ENCODE measurements at regions not wholly inside any gene's neighbourhood (a gene's known extent, or its start where the extent isn't known, plus 50 kb on each side); places are given as distances from the start of the nearest gene placed in this dataset.

DNA sequence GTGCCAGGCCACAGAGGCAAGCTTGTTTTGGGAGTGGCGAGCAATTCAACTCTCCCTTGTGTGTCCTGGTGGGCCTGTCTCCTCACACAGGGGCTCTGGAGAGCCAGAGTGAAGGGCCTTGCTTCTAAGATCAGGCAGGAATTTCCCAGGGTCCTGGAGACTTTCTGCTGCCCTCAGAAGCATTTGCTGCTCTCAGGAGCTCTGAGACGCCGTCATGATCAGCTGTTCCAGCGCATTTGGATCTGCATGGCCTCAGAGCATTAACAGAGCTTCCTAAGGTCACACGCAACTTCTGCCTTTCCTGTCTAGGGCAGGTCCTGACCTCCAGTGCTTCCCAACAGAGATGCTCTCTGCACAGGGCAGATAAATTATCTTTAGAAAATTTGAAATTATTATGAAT is 52.2 kb upstream of the C10orf90 start:
- in situ Hi-C loops (cut with MboI; ENCODE audit: low sequenced_read_pairs) = no loop called here

DNA sequence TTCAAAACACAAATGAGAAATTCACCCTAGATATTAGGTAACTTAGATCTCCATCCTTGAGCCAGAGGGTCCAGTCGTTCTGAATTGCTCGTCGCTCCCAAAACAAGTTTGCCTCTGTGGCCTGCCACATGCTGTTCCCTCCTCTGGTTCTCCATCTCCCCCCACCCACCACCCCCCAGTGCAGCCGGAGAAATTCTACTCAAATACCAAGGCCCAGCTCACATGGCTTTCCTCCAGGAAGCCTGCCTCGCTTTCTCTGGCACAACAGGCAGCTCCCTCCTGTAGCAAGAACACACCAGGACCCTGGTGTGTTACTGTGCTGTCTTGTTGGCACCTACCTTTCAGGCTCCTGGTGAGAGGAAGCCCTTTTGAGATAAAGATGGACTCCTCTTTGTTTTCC is 52.7 kb upstream of the C10orf90 start:
- in situ Hi-C loops (cut with MboI; ENCODE audit: low sequenced_read_pairs) = no loop called here

DNA sequence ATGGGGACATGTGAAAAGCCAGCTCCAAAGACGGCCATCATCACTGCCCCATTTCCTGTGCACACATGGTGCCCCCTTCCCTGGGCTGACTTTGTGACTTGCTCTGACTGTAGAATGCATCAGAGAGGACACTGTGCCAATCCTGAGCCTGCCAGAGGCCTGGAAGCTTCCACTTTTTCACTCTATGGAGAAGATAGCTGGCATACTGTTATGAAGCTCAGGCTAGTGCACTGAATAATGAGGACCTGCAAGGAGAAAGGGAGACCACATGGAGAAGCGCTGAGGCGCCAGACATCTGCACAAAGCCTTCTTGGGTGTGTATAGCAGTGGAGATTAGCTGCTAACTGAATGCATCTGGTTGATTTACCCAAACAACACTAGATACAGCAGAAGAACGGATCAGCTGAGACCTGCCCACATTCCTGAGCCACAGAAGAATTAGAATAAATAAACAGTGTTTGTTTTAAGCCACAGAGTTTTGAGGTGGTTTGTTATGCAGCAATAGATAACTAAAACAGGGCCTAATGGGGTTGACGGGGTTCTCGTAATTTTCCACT is 58.9 kb upstream of the C10orf90 start:
- in situ Hi-C loops (cut with MboI; ENCODE audit: low sequenced_read_pairs) = no loop called here

- in situ Hi-C loops (cut with MboI; ENCODE audit: low sequenced_read_pairs) = no loop called here
Measured at GRCh38 chr10:126730856-126731609, 60.5 kb upstream of the C10orf90 start.

- in situ Hi-C loops (cut with MboI; ENCODE audit: low sequenced_read_pairs) = no loop called here
Measured at GRCh38 chr10:126731610-126731990, 61.1 kb upstream of the C10orf90 start.

- in situ Hi-C loops (cut with MboI; ENCODE audit: low sequenced_read_pairs) = no loop called here
Measured at GRCh38 chr10:126732308-126732707, 61.8 kb upstream of the C10orf90 start.

GRCh38 chr10:126732868-126733267 is 62.4 kb upstream of the C10orf90 start:
- in situ Hi-C loops (cut with MboI; ENCODE audit: low sequenced_read_pairs) = no loop called here

DNA sequence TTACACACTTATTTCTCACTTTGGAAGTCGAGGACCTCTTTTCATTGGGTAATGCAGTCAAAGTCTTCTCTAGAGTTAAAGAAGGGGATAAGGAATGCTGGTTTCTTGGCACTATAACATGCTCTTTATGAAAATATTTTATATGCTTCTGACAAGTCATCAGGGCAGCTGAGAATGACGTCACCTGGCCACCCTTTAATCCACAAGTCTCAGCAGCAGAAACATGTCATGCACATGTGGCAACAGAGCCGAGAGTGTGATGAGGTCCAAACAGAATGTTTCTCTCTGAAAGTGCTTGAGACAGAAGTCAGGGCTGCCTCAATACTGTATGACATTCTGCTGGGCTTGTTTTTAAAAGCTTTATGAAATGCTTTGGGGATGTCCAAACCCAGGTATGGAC is 63.5 kb upstream of the C10orf90 start:
- in situ Hi-C loops (cut with MboI; ENCODE audit: low sequenced_read_pairs) = no loop called here

- in situ Hi-C loops (cut with MboI; ENCODE audit: low sequenced_read_pairs) = no loop called here
Measured at GRCh38 chr10:126734967-126735366, 64.5 kb upstream of the C10orf90 start.

GRCh38 chr10:126736142-126736541 is 65.6 kb upstream of the C10orf90 start:
- in situ Hi-C loops (cut with MboI; ENCODE audit: low sequenced_read_pairs) = no loop called here

- in situ Hi-C loops (cut with MboI; ENCODE audit: low sequenced_read_pairs) = no loop called here
Measured at GRCh38 chr10:126736727-126737126, 66.2 kb upstream of the C10orf90 start.

DNA sequence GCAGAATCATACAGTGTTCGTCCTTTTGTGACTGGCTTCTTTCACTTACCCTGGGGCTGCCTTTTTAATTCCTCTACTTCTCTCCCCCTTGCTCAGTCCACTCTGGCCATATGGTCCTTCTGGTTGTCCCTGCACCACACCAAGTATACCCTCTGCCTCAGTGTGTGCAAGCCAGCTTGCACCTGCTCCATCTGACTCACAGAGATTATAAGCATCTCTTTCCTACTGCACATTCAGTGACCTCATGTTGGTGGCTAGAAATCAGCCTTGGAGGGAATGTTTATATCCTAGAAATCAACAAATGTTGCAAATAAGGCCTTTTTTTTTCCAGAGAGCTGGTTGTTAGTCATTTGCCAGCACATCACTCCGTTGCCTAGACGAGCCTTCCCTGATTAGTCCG is 67.5 kb upstream of the C10orf90 start:
- in situ Hi-C loops (cut with MboI; ENCODE audit: low sequenced_read_pairs) = no loop called here

GRCh38 chr10:126744571-126744970 is 74.1 kb upstream of the C10orf90 start:
- in situ Hi-C loops (cut with MboI; ENCODE audit: low sequenced_read_pairs) = no loop called here

GRCh38 chr10:126749015-126749655 is 78.6 kb upstream of the C10orf90 start:
- in situ Hi-C loops (cut with MboI; ENCODE audit: low sequenced_read_pairs) = no loop called here

DNA sequence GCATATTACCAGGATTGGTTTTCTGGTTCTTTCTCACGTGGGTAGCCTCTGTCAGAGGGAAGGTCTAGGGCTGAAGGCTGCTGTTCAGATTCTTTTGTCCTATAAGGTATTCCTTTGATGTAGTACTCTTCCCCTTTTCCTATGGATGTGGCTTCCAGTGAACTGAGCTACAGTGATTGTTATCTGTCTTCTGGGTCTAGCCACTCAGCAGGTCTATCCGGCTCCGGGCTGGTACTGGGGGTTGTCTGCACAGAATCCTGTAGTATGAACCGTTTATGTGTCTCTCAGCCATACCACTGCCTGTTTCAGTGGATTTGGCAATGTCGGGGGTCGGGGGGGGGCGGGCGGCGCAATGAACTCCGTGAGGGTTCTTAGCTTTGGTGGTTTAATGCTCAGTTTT is 84.5 kb upstream of the C10orf90 start:
- in situ Hi-C loops (cut with MboI; ENCODE audit: low sequenced_read_pairs) = loop anchor here (25.0 kb wide), 1 partner anchor 768 kb away; no protein-coding TSS in a partner anchor

DNA sequence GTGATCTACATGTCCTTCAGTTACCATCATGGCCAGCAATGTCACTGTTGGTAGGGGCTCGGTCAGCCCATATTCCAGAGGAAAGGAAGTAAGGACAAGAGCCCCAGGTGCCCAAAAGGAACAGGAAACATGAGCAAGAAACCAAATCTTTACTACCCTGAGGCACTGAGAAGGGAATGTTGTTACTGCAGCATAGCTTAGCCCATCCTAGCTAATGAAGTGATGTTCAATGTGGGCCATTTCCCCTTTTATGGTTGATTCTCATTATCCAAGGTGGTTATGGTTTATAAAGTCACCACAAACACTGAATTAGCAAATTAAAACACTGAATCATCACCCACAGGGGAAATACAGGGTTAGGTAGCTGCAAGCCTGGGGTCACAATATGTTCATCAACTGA is 88.4 kb upstream of the C10orf90 start:
- in situ Hi-C loops (cut with MboI; ENCODE audit: low sequenced_read_pairs) = loop anchor here (25.0 kb wide), 1 partner anchor 772 kb away; no protein-coding TSS in a partner anchor

- in situ Hi-C loops (cut with MboI; ENCODE audit: low sequenced_read_pairs) = loop anchor here (25.0 kb wide), 1 partner anchor 772 kb away; no protein-coding TSS in a partner anchor
Measured at GRCh38 chr10:126759531-126759930, 89.0 kb upstream of the C10orf90 start.

- in situ Hi-C loops (cut with MboI; ENCODE audit: low sequenced_read_pairs) = loop anchor here (25.0 kb wide), 1 partner anchor 779 kb away; no protein-coding TSS in a partner anchor
Measured at GRCh38 chr10:126766646-126767045, 96.2 kb upstream of the C10orf90 start.

DNA sequence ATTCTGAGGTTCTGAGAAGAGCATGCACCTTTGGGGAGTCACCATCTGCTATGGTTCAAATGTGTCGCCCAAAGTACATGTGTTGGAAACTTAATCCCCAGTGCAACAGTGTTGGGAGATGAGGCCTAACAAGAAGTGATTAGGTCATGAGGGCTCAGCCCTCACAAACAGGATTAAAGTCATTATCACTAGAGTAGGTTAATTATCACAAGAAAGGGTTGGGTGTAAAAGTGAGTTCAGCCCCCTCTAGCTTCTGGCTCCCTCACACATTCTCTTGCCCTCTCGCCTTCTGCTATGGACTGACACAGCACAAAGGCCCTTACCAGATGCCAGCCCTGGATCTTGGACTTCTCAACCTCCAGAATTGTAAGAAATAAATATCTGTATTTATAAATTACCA is 100.3 kb upstream of the C10orf90 start:
- in situ Hi-C loops (cut with MboI; ENCODE audit: low sequenced_read_pairs) = loop anchor here (25.0 kb wide), 1 partner anchor 784 kb away; no protein-coding TSS in a partner anchor

DNA sequence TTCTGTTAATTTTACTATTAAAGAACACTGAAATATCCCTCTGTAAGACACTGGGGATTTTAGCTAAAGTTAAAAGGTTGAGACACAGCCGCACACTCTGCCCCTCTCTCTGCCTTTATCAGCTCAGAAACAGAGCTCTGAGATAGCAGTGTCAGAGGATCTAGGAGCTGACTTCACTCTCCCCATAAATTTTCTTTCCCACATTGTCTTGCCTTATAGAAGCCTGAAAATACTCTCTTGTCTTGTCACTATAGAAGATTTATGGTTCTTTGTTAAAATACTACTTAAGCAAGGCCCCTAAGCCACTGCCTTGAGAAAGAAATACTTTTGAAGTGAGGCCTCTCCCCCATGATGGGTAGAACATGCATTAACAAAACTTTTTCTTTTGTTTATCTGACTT is 105.7 kb upstream of the C10orf90 start:
- in situ Hi-C loops (cut with MboI; ENCODE audit: low sequenced_read_pairs) = no loop called here

DNA sequence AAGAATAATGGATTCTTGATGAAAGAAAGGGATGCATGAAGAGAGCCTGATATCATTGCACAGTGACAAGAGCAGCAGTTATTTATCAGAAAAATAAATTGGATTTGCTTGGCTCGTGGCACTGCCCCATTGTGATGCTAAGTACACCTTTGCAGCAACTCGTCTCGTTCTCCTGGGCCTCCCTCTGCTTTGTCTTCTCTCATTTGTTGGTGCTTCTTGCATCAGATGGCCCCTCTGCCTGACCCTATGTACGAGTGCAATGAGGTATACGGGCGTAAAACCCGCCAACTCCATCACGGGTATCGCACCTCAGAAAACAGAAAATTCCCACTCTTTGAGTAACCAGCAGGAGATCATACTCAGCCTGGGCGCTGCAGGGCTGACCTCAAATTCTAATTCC is 107.2 kb upstream of the C10orf90 start:
- in situ Hi-C loops (cut with MboI; ENCODE audit: low sequenced_read_pairs) = no loop called here
